Fibroblast of gingiva (primary cell): ENCODE measurements at regions not wholly inside any gene's neighbourhood (a gene's known extent, or its start where the extent isn't known, plus 50 kb on each side); places are given as distances from the start of the nearest gene placed in this dataset.
"Not testable (repeated sequence)": the region's sequence is repeated elsewhere in the genome, so short reads cannot be mapped to it uniquely, and the experiment has no call there.

ENCODE experiments used
- DNase-seq: peaks from one replicate; pipeline ENCODE4 v3.0.0-alpha.2; 2011; ENCODE audit warnings: low read depth

GRCh38 chr6:1002989-1003388 lies 308.9 kb upstream of the FOXQ1 start:
- DNase-seq: no peak

GRCh38 chr6:1001655-1002349 lies 308.9 kb upstream of the EXOC2 start:
- peak; percentile 22 for DNase-seq

- no peak for DNase-seq
Measured at GRCh38 chr6:999552-999951, 306.6 kb upstream of the EXOC2 start.

GRCh38 chr6:998551-998950 lies 305.6 kb upstream of the EXOC2 start:
- DNase-seq: no peak

- DNase-seq: no peak
Measured at GRCh38 chr6:996271-996852, 303.4 kb upstream of the EXOC2 start.

- DNase-seq: no peak
Measured at GRCh38 chr6:991192-991591, 298.3 kb upstream of the EXOC2 start.

GRCh38 chr6:984031-984430 lies 291.1 kb upstream of the EXOC2 start:
- no peak for DNase-seq

GRCh38 chr6:978937-979685 lies 286.2 kb upstream of the EXOC2 start:
- no peak for DNase-seq

- not testable (repeated sequence) for DNase-seq
Measured at GRCh38 chr6:977226-977625, 284.3 kb upstream of the EXOC2 start.

- DNase-seq: peak; percentile 65
Measured at GRCh38 chr6:971981-972640, 279.2 kb upstream of the EXOC2 start.

GRCh38 chr6:968791-969190 lies 275.9 kb upstream of the EXOC2 start:
- no peak for DNase-seq

- no peak for DNase-seq
Measured at GRCh38 chr6:967701-968100, 274.8 kb upstream of the EXOC2 start.

- DNase-seq: no peak
Measured at GRCh38 chr6:965343-965742, 272.4 kb upstream of the EXOC2 start.

GRCh38 chr6:963456-963855 lies 270.5 kb upstream of the EXOC2 start:
- no peak for DNase-seq

- DNase-seq: no peak
Measured at GRCh38 chr6:961407-961960, 268.5 kb upstream of the EXOC2 start.

GRCh38 chr6:960356-960755 lies 267.4 kb upstream of the EXOC2 start:
- peak; percentile 16 for DNase-seq

- peak; percentile 73 for DNase-seq
Measured at GRCh38 chr6:958488-958887, 265.5 kb upstream of the EXOC2 start.

GRCh38 chr6:951399-952181 lies 258.7 kb upstream of the EXOC2 start:
- DNase-seq: no peak

- DNase-seq: no peak
Measured at GRCh38 chr6:947235-947934, 254.4 kb upstream of the EXOC2 start.

- peak; percentile 79 for DNase-seq
Measured at GRCh38 chr6:946546-946945, 253.6 kb upstream of the EXOC2 start.
